Immature natural killer cell (primary cell): ENCODE measurements at regions not wholly inside any gene's neighbourhood (a gene's known extent, or its start where the extent isn't known, plus 50 kb on each side); places are given as distances from the start of the nearest gene placed in this dataset.
"Not testable (repeated sequence)": the region's sequence is repeated elsewhere in the genome, so short reads cannot be mapped to it uniquely, and the experiment has no call there.

Source experiments
- DNase-seq, 3 donors: peaks; one replicate each; pipeline ENCODE4 v3.0.0; 2022; ENCODE audit warnings: mixed read lengths in 1 of 3
- H3K27ac Mint-ChIP-seq, 6 donors: one replicate each; pipeline ENCODE4 v1.8.0; 2020; ENCODE audit warnings: mixed read lengths in 6 of 6, mild to moderate bottlenecking in 5 of 6, inconsistent platforms in 4 of 6, moderate library complexity in 3 of 6
- H3K27me3 Mint-ChIP-seq, 3 donors: one replicate each; pipeline ENCODE4 v1.8.0; 2020 to 2021; ENCODE audit warnings: low read depth in 3 of 3, mild to moderate bottlenecking in 3 of 3, mixed read lengths in 3 of 3, moderate library complexity in 3 of 3, inconsistent platforms in 1 of 3
- H3K36me3 Mint-ChIP-seq, 3 donors: one replicate each; pipeline ENCODE4 v1.8.0; 2020; ENCODE audit warnings: mixed read lengths in 3 of 3, inconsistent platforms in 2 of 3, mild to moderate bottlenecking in 2 of 3
- H3K4me1 Mint-ChIP-seq, 2 donors: one replicate each; pipeline ENCODE4 v1.8.0; 2020; ENCODE audit warnings: inconsistent platforms in 2 of 2, mild to moderate bottlenecking in 2 of 2, mixed read lengths in 2 of 2, moderate library complexity in 1 of 2
- H3K4me3 Mint-ChIP-seq, 5 donors: one replicate each; pipeline ENCODE4 v1.8.0; 2020; ENCODE audit warnings: mild to moderate bottlenecking in 5 of 5, mixed read lengths in 5 of 5, inconsistent platforms in 3 of 5, moderate library complexity in 3 of 5
- H3K9me3 Mint-ChIP-seq, 6 donors: one replicate each; pipeline ENCODE4 v1.8.0; 2020; ENCODE audit warnings: mild to moderate bottlenecking in 6 of 6, mixed read lengths in 6 of 6, inconsistent platforms in 4 of 6, moderate library complexity in 3 of 6

- Mint-ChIP-seq H3K4me1 (peaks cover 0 to 6% of the 10 kb centered on the region in 2 donors), H3K4me3 (no peak overlapping the region), H3K9me3 (peaks cover 0 to 2% (median 0%) of the 10 kb centered on the region in 6 donors), H3K36me3 (no peaks in the 10 kb centered on the region), H3K27ac (no peak overlapping the region), H3K27me3 (peaks cover 6 to 8% (median 8%) of the 10 kb centered on the region in 3 donors)
- DNase-seq: no peak
Observed at GRCh38 chr10:84012431-84012830, 126.9 kb upstream of the GHITM start.

DNA sequence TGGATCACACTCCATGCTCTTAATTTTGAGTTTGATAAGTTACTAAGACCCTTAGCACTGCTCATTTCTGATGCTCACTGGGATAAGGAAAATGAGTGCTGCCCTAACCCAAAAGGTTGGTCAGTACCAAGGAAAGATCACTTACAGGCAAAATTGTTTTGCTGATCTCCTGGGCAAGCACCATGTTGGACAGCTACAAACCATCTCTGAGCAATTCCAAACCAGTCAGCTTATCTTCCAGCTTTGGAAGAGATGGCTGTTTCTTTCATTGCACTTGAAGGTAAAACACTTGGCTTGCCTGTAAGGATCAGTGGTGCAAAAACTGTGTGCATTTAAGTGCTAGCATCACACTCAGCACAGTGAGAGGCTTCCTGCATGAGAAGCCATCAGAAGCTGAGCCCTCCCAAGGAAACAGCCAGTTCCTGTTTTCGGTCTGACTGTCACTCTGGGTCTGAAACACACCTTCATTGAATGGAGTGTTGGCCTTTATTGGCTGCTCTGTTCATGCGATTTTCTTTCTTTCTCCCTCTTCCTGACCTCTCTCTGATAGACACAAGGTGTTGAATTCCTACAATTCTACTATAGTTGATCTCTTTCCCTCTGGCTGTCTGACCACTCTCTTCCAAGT is 126.4 kb upstream of the GHITM start:
- Mint-ChIP-seq H3K27ac (no peak overlapping the region), H3K27me3 (peaks cover 8% of the 10 kb centered on the region in 3 donors), H3K4me1 (peaks cover 0 to 6% of the 10 kb centered on the region in 2 donors), H3K36me3 (no peaks in the 10 kb centered on the region), H3K4me3 (no peak overlapping the region), H3K9me3 (peaks cover 0 to 2% (median 0%) of the 10 kb centered on the region in 6 donors)
- no peak for DNase-seq

- Mint-ChIP-seq H3K27ac (no peak overlapping the region), H3K4me1 (peaks cover 10 to 11% of the 10 kb centered on the region in 2 donors), H3K4me3 (no peak overlapping the region), H3K9me3 (peaks cover 0 to 2% (median under 1%) of the 10 kb centered on the region in 6 donors), H3K27me3 (peaks cover 6 to 11% (median 8%) of the 10 kb centered on the region in 3 donors), H3K36me3 (peaks cover 0 to 2% (median 0%) of the 10 kb centered on the region in 3 donors)
- no peak for DNase-seq
Observed at GRCh38 chr10:84015877-84016595, 123.3 kb upstream of the GHITM start.

- H3K36me3 Mint-ChIP-seq: peaks cover 0 to 4% (median 0%) of the 10 kb centered on the region in 3 donors
- peak overlapping the region in 3 of 6 donors; percentile 30 to 41 (median 40) for H3K27ac Mint-ChIP-seq
- no peak overlapping the region for H3K4me3 Mint-ChIP-seq
- H3K4me1 Mint-ChIP-seq: peaks cover 5 to 13% of the 10 kb centered on the region in 2 donors
- DNase-seq: no peak
- H3K27me3 Mint-ChIP-seq: peaks cover 7 to 13% (median 9%) of the 10 kb centered on the region in 3 donors
- H3K9me3 Mint-ChIP-seq: peaks cover under 1 to 10% (median 9%) of the 10 kb centered on the region in 6 donors
Observed at GRCh38 chr10:84018826-84019225, 120.5 kb upstream of the GHITM start.

DNA sequence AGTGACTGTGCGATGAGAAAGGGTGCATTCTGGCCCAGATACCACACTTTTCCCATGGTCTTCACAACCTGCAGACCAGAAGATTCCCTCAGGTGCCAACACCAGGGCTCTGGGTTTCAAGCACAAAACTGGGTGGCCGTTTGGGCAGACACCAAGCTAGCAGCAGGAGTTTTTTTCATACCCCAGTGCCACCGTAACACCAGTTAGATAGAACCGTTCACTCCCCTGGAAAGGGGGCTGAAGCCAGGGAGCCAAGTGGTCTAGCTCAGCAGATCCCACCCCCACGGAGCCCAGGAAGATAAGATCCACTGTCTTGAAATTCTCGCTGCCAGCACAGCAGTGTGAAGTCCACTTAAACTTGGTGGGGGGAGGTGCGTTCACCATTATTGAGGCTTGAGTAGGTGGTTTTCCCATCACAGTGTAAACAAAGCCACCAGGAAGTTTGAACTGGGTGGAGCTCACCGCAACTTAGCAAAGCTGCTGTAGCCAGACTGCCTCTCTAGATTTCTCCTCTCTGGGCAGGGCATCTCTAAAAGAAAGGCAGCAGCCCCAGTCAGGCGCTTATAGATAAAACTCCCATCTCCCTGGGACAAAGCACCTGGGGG is 119.4 kb upstream of the GHITM start:
- peaks cover 5 to 13% of the 10 kb centered on the region in 2 donors for H3K4me1 Mint-ChIP-seq
- peaks cover 4 to 12% (median 10%) of the 10 kb centered on the region in 6 donors for H3K9me3 Mint-ChIP-seq
- H3K27me3 Mint-ChIP-seq: peaks cover 7 to 11% (median 7%) of the 10 kb centered on the region in 3 donors
- peak overlapping the region; percentile 9 to 60 (median 36) for H3K4me3 Mint-ChIP-seq
- H3K27ac Mint-ChIP-seq: peak overlapping the region in 2 of 6 donors; percentile 15 to 18
- DNase-seq: peak in 2 of 3 donors; percentile 1 to 2
- not testable (repeated sequence) for H3K36me3 Mint-ChIP-seq

DNA sequence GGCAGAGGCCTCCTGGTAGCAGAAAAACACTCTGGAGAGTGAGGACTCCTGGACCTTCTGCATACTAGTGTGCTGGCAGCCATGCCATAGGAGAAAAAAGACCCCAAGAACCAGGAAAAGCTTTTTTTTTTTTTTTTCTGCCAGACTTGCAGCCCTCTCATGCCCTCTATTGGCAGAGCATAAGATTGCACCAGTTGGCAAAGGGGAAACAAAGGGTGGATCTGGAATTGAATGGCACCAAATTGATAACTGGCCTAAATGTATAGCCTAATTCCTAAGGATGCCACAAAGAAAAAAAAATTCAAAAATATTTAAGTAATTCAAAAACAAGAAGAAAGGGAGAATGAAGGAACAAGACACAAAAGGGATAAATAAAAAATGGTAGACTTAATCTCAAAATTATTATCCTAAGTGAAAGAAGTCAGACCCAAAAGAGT is 112.5 kb upstream of the GHITM start:
- Mint-ChIP-seq H3K36me3 (no peaks in the 10 kb centered on the region), H3K27me3 (peaks cover 2 to 4% (median 3%) of the 10 kb centered on the region in 3 donors), H3K9me3 (peaks cover 4 to 12% (median 8%) of the 10 kb centered on the region in 6 donors), H3K4me3 (no peak overlapping the region), H3K4me1 (no peaks in the 10 kb centered on the region), H3K27ac (no peak overlapping the region)
- no peak for DNase-seq

DNA sequence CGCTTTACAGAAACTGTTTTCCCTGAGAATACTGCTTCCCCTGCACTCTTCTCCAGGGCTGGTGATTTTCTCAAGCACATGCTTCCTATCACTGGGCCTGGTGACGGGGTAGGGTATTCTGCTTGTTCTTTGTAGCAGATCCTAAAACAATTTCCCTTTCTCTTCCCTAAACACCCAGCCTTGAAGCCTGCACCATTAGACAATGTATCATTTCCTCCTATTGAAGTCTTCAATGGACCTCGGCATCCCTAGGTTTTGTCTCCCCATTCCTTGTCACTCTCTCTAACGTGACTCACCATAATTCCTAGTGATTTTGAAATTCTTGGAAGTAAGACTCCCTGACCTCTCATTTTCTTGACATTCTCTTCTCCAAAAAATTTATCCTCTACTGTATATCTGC is 109.5 kb upstream of the GHITM start:
- Mint-ChIP-seq H3K27me3 (peaks cover 0 to 3% (median 0%) of the 10 kb centered on the region in 3 donors), H3K9me3 (peaks cover 0 to 5% (median 0%) of the 10 kb centered on the region in 6 donors), H3K4me3 (no peak overlapping the region), H3K4me1 (no peaks in the 10 kb centered on the region), H3K36me3 (no peaks in the 10 kb centered on the region), H3K27ac (no peak overlapping the region)
- no peak for DNase-seq

DNA sequence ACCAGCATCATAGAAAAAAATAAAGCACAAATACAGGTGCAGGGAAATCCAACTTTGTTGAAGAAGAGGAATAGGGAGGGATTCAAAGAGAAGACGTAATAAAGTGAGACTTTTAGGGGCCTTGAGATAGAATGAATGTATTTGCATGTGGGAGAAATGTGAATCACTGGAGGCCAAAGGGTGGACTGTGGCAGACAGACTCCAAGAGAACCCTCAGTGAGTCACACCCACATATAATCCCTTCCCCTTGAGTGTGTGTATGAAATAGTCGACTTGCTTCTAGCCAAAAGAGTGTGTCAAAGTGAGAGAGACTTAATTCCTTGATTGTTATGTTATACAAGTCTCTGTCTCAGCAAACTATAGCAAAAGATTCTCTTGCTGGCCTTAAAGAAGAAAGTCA is 101.3 kb upstream of the GHITM start:
- H3K4me1 Mint-ChIP-seq: no peaks in the 10 kb centered on the region
- H3K27ac Mint-ChIP-seq: no peak overlapping the region
- peaks cover 0 to 3% (median 0%) of the 10 kb centered on the region in 6 donors for H3K9me3 Mint-ChIP-seq
- no peak overlapping the region for H3K4me3 Mint-ChIP-seq
- no peak for DNase-seq
- no peaks in the 10 kb centered on the region for H3K36me3 Mint-ChIP-seq
- H3K27me3 Mint-ChIP-seq: peaks cover 0 to 9% (median 7%) of the 10 kb centered on the region in 3 donors

DNA sequence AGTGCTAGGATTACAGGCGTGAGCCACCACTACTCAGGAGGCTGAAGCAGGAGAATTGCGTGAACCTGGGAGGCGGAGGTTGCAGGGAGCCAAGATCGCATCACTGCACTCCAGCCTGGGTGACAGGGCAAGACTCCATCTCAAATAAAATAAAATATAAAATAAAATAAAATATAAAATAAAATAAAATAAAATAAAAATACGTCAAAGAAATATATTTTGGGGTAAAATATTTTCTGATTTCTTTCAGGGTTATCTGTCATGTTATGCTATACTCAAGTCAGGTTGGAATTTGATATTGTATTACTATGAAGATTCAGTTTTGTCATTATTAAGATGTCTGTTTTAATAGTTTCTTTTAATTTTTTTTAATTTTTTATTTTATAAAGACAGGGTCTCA is 99.4 kb upstream of the GHITM start:
- no peaks in the 10 kb centered on the region for H3K4me1 Mint-ChIP-seq
- H3K27ac Mint-ChIP-seq: no peak overlapping the region
- no peaks in the 10 kb centered on the region for H3K36me3 Mint-ChIP-seq
- no peak for DNase-seq
- H3K27me3 Mint-ChIP-seq: peaks cover 0 to 9% (median 7%) of the 10 kb centered on the region in 3 donors
- H3K4me3 Mint-ChIP-seq: no peak overlapping the region
- peaks cover 0 to 3% (median 0%) of the 10 kb centered on the region in 6 donors for H3K9me3 Mint-ChIP-seq

DNA sequence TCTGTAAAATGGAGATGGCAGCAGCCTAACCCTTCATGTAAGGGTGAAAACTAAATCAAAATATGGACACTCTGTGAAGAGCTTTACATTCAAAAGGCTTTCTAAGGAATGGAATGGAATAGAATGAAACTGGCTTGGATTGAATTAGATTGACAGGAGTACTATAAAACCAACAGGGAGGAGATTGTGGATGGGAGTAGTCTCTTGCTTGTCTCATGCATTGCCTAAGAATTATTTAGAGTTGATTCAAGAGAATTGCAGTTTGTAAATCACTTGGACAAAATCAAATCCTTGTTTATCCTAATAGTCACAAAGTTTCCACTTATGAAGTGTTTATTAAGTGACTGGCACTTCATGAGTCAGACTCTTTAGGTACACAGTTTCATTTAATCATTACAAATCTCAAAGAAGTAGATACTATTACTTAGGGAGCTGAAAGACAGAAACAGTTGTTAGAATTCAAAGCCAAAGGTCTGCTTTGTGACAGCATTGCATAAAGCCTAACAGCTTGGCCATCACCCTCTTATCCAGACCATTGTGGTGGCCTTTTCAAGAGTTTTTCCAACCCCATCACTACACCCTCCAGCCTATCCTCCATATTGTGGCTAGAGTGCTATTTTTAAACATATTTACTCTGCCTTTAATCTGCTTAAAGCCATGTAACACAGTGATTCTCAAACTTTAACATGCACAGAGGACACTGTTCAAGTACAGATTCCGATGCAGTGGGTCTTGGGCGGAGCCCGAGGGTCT is 91.9 kb upstream of the GHITM start:
- H3K4me3 Mint-ChIP-seq: no peak overlapping the region
- H3K9me3 Mint-ChIP-seq: peaks cover 0 to 6% (median 4%) of the 10 kb centered on the region in 6 donors
- no peak for DNase-seq
- H3K27ac Mint-ChIP-seq: no peak overlapping the region
- H3K36me3 Mint-ChIP-seq: no peaks in the 10 kb centered on the region
- peaks cover 3 to 4% (median 4%) of the 10 kb centered on the region in 3 donors for H3K27me3 Mint-ChIP-seq
- no peaks in the 10 kb centered on the region for H3K4me1 Mint-ChIP-seq

DNA sequence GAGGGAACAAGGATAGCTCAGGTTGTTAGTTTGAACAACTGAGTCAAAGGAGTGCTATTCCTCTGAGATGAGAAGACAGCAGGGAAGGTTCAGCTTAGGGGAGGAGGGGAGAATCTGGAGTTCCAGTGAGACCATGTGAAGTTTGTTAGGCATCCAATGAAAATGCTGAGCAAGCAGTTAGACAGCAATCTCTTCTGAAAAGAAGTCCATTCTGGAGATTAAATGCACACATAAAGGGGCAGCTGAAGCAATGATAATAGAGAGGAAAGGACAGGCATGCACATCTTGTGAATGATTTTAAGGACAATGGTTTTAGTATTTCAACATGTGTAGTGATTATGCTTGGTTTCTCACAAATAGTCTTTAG is 89.7 kb upstream of the GHITM start:
- Mint-ChIP-seq H3K9me3 (peaks cover 0 to 6% (median 4%) of the 10 kb centered on the region in 6 donors), H3K36me3 (no peaks in the 10 kb centered on the region)

GRCh38 chr10:84053626-84054025 is 85.7 kb upstream of the GHITM start:
- H3K36me3 Mint-ChIP-seq: no peaks in the 10 kb centered on the region
- peaks cover 0 to 4% (median 2%) of the 10 kb centered on the region in 3 donors for H3K27me3 Mint-ChIP-seq
- no peak overlapping the region for H3K27ac Mint-ChIP-seq
- no peak overlapping the region for H3K4me3 Mint-ChIP-seq
- DNase-seq: no peak
- no peaks in the 10 kb centered on the region for H3K4me1 Mint-ChIP-seq
- H3K9me3 Mint-ChIP-seq: peaks cover 0 to 6% (median 4%) of the 10 kb centered on the region in 6 donors

More for the DNA sequence above, 89.7 kb upstream of the GHITM start:
- Mint-ChIP-seq H3K27me3 (peaks cover 3 to 4% (median 4%) of the 10 kb centered on the region in 3 donors), H3K4me3 (no peak overlapping the region), H3K4me1 (no peaks in the 10 kb centered on the region), H3K27ac (no peak overlapping the region)
- DNase-seq: no peak

DNA sequence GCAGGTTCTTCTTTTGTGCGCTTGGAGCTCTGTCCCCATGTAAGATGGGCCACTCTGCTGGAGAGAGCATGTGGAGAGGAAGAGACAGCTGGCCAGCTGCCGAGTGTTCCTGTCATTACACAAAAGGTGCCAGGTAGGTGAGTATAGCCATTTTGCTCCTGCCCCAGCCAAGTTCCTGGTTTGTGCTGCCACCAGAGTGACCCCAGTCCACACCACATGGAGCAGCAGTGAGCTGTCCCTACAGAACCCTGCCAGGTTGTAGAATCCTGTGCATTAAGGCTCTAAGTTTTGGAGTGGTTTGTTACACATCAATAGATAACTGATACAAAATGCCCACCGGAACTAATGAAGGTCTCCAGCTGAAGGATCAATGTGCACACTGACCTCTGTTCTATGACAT is 84.6 kb upstream of the GHITM start:
- DNase-seq: no peak
- H3K9me3 Mint-ChIP-seq: peaks cover 0 to 5% (median 0%) of the 10 kb centered on the region in 6 donors
- no peaks in the 10 kb centered on the region for H3K36me3 Mint-ChIP-seq
- no peak overlapping the region for H3K4me3 Mint-ChIP-seq
- H3K4me1 Mint-ChIP-seq: no peaks in the 10 kb centered on the region
- peaks cover 0 to 6% (median 2%) of the 10 kb centered on the region in 3 donors for H3K27me3 Mint-ChIP-seq
- no peak overlapping the region for H3K27ac Mint-ChIP-seq
